ENCODE measurements at regions not wholly inside any gene's neighbourhood (a gene's known extent, or its start where the extent isn't known, plus 50 kb on each side); places are given as distances from the start of the nearest gene placed in this dataset.

- Histone ChIP-seq H3K36me3 (ENCODE audit: control insufficient read depth in 2 of 3, insufficient read depth in 3 of 3, low read length in 3 of 3) (no peaks in the 10 kb centered on the region), H3K27me3 (ENCODE audit: control insufficient read depth, insufficient read depth, low read length) (peaks cover 2% of the 10 kb centered on the region), H3K4me3 (ENCODE audit: low read length in 3 of 3) (no peak overlapping the region), H3K9me3 (ENCODE audit: control insufficient read depth in 2 of 3, insufficient read depth in 1 of 3, low read length in 3 of 3) (peaks cover 0 to 22% (median 4%) of the 10 kb centered on the region in 3 donors), H3K9ac (ENCODE audit: low read length in 3 of 3) (no peak overlapping the region), H3K27ac (ENCODE audit: low read depth in 2 of 2, low read length in 2 of 2) (no peak overlapping the region), H3K4me1 (ENCODE audit: control insufficient read depth in 2 of 3, insufficient read depth in 2 of 3, low read depth in 1 of 3, low read length in 3 of 3) (no peaks in the 10 kb centered on the region)
- FAIRE-seq (no peak), DNase-seq (no peak)
- TF ChIP-seq, protein P1, sequence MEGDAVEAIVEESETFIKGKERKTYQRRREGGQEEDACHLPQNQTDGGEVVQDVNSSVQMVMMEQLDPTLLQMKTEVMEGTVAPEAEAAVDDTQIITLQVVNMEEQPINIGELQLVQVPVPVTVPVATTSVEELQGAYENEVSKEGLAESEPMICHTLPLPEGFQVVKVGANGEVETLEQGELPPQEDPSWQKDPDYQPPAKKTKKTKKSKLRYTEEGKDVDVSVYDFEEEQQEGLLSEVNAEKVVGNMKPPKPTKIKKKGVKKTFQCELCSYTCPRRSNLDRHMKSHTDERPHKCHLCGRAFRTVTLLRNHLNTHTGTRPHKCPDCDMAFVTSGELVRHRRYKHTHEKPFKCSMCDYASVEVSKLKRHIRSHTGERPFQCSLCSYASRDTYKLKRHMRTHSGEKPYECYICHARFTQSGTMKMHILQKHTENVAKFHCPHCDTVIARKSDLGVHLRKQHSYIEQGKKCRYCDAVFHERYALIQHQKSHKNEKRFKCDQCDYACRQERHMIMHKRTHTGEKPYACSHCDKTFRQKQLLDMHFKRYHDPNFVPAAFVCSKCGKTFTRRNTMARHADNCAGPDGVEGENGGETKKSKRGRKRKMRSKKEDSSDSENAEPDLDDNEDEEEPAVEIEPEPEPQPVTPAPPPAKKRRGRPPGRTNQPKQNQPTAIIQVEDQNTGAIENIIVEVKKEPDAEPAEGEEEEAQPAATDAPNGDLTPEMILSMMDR (IDR thresholded peaks at IDR 0.05; ENCODE audit: borderline replicate concordance, extremely low read depth, insufficient read depth): no peak
- intact Hi-C loops (cut with DNase I): no loop called here
Measured at GRCh38 chr20:57075181-57075580, 191.3 kb downstream of the BMP7 start.

GRCh38 chr20:57075603-57076002 is 190.8 kb downstream of the BMP7 start:
- no peak for FAIRE-seq
- DNase-seq: no peak
- TF ChIP-seq, protein P1 (IDR thresholded peaks at IDR 0.05; ENCODE audit: borderline replicate concordance, extremely low read depth, insufficient read depth): no peak
- H3K9me3 ChIP-seq (ENCODE audit: control insufficient read depth in 2 of 3, insufficient read depth in 1 of 3, low read length in 3 of 3): peaks cover 0 to 24% (median 4%) of the 10 kb centered on the region in 3 donors
- no peaks in the 10 kb centered on the region for H3K36me3 ChIP-seq (ENCODE audit: control insufficient read depth in 2 of 3, insufficient read depth in 3 of 3, low read length in 3 of 3)
- no peak overlapping the region for H3K9ac ChIP-seq (ENCODE audit: low read length in 3 of 3)
- H3K4me3 ChIP-seq (ENCODE audit: low read length in 3 of 3): no peak overlapping the region
- H3K4me1 ChIP-seq (ENCODE audit: control insufficient read depth in 2 of 3, insufficient read depth in 2 of 3, low read depth in 1 of 3, low read length in 3 of 3): no peaks in the 10 kb centered on the region
- H3K27ac ChIP-seq (ENCODE audit: low read depth in 2 of 2, low read length in 2 of 2): no peak overlapping the region
- intact Hi-C loops (cut with DNase I): no loop called here
- H3K27me3 ChIP-seq (ENCODE audit: control insufficient read depth, insufficient read depth, low read length): peaks cover 2% of the 10 kb centered on the region

GRCh38 chr20:57076152-57076652 is 190.2 kb downstream of the BMP7 start:
- Histone ChIP-seq H3K9ac (ENCODE audit: low read length in 3 of 3) (no peak overlapping the region), H3K4me1 (ENCODE audit: control insufficient read depth in 2 of 3, insufficient read depth in 2 of 3, low read depth in 1 of 3, low read length in 3 of 3) (no peaks in the 10 kb centered on the region), H3K36me3 (ENCODE audit: control insufficient read depth in 2 of 3, insufficient read depth in 3 of 3, low read length in 3 of 3) (no peaks in the 10 kb centered on the region), H3K27me3 (ENCODE audit: control insufficient read depth, insufficient read depth, low read length) (peaks cover 2% of the 10 kb centered on the region), H3K9me3 (ENCODE audit: control insufficient read depth in 2 of 3, insufficient read depth in 1 of 3, low read length in 3 of 3) (peaks cover 0 to 24% (median 4%) of the 10 kb centered on the region in 3 donors), H3K27ac (ENCODE audit: low read depth in 2 of 2, low read length in 2 of 2) (no peak overlapping the region), H3K4me3 (ENCODE audit: low read length in 3 of 3) (no peak overlapping the region)
- FAIRE-seq (no peak), DNase-seq (no peak)
- intact Hi-C loops (cut with DNase I): no loop called here
- TF ChIP-seq, protein P1 (IDR thresholded peaks at IDR 0.05; ENCODE audit: borderline replicate concordance, extremely low read depth, insufficient read depth): no peak

GRCh38 chr20:57076951-57077350 is 189.5 kb downstream of the BMP7 start:
- no peak overlapping the region for H3K9ac ChIP-seq (ENCODE audit: low read length in 3 of 3)
- no peaks in the 10 kb centered on the region for H3K27me3 ChIP-seq (ENCODE audit: control insufficient read depth, insufficient read depth, low read length)
- TF ChIP-seq, protein P1 (IDR thresholded peaks at IDR 0.05; ENCODE audit: borderline replicate concordance, extremely low read depth, insufficient read depth): no peak
- no peaks in the 10 kb centered on the region for H3K4me1 ChIP-seq (ENCODE audit: control insufficient read depth in 2 of 3, insufficient read depth in 2 of 3, low read depth in 1 of 3, low read length in 3 of 3)
- no peak for FAIRE-seq
- peaks cover 0 to 24% (median 4%) of the 10 kb centered on the region in 3 donors for H3K9me3 ChIP-seq (ENCODE audit: control insufficient read depth in 2 of 3, insufficient read depth in 1 of 3, low read length in 3 of 3)
- H3K4me3 ChIP-seq (ENCODE audit: low read length in 3 of 3): no peak overlapping the region
- H3K36me3 ChIP-seq (ENCODE audit: control insufficient read depth in 2 of 3, insufficient read depth in 3 of 3, low read length in 3 of 3): no peaks in the 10 kb centered on the region
- intact Hi-C loops (cut with DNase I): no loop called here
- DNase-seq: no peak
- no peak overlapping the region for H3K27ac ChIP-seq (ENCODE audit: low read depth in 2 of 2, low read length in 2 of 2)

Measured in kidney (tissue), 13 donors.